ENCODE measurements at regions not wholly inside any gene's neighbourhood (a gene's known extent, or its start where the extent isn't known, plus 50 kb on each side); places are given as distances from the start of the nearest gene placed in this dataset.

GRCh38 chr5:31137676-31138075, 55.8 kb upstream of the CDH6 start:
- no peak for DNase-seq

- no peak for DNase-seq
Measured at GRCh38 chr5:31135542-31135941, 57.9 kb upstream of the CDH6 start.

- no peak for DNase-seq
Measured at GRCh38 chr5:31133488-31133887, 60.0 kb upstream of the CDH6 start.

GRCh38 chr5:31131381-31131891, 62.0 kb upstream of the CDH6 start:
- DNase-seq: no peak

GRCh38 chr5:31130676-31131075, 62.8 kb upstream of the CDH6 start:
- DNase-seq: no peak

GRCh38 chr5:31124651-31125305, 68.7 kb upstream of the CDH6 start:
- DNase-seq: no peak

GRCh38 chr5:31124026-31124425, 69.5 kb upstream of the CDH6 start:
- no peak for DNase-seq

GRCh38 chr5:31122998-31123951, 70.2 kb upstream of the CDH6 start:
- DNase-seq: no peak

- no peak for DNase-seq
Measured at GRCh38 chr5:31121224-31121623, 72.3 kb upstream of the CDH6 start.

GRCh38 chr5:31120642-31120948, 72.9 kb upstream of the CDH6 start:
- DNase-seq: no peak

GRCh38 chr5:31119938-31120641, 73.4 kb upstream of the CDH6 start:
- DNase-seq: no peak

- DNase-seq: no peak
Measured at GRCh38 chr5:31116466-31117031, 76.9 kb upstream of the CDH6 start.

GRCh38 chr5:31114817-31115216, 78.7 kb upstream of the CDH6 start:
- DNase-seq: no peak

GRCh38 chr5:31113666-31114350, 79.7 kb upstream of the CDH6 start:
- no peak for DNase-seq

- DNase-seq: no peak
Measured at GRCh38 chr5:31113101-31113500, 80.4 kb upstream of the CDH6 start.

- no peak for DNase-seq
Measured at GRCh38 chr5:31107091-31107518, 86.4 kb upstream of the CDH6 start.

GRCh38 chr5:31106691-31107090, 86.8 kb upstream of the CDH6 start:
- no peak for DNase-seq

GRCh38 chr5:31106278-31106677, 87.2 kb upstream of the CDH6 start:
- no peak for DNase-seq

- no peak for DNase-seq
Measured at GRCh38 chr5:31104775-31105174, 88.7 kb upstream of the CDH6 start.

- no peak for DNase-seq
Measured at GRCh38 chr5:31100781-31101310, 92.6 kb upstream of the CDH6 start.

- DNase-seq: no peak
Measured at GRCh38 chr5:31100047-31100575, 93.4 kb upstream of the CDH6 start.

- DNase-seq: no peak
Measured at GRCh38 chr5:31098811-31099210, 94.7 kb upstream of the CDH6 start.

Measured in T-helper 1 cell (primary cell).